Fibroblast of lung (primary cell): ENCODE measurements at regions not wholly inside any gene's neighbourhood (a gene's known extent, or its start where the extent isn't known, plus 50 kb on each side); places are given as distances from the start of the nearest gene placed in this dataset.

Experiments
- CTCF ChIP-seq, 2 donors: IDR thresholded peaks in 1 of 2; conservative IDR thresholded peaks in 1 of 2; 1 replicate in 1 of 2; 2 replicates in 1 of 2; pipeline ENCODE4 v1.5.1; 2011 to 2012; ENCODE audit warnings: low read length in 2 of 2, control low read depth in 1 of 2, inconsistent platforms in 1 of 2, low read depth in 1 of 2, mild to moderate bottlenecking in 1 of 2
- EZH2 ChIP-seq: IDR thresholded peaks from 2 replicates; pipeline ENCODE4 v1.5.1; 2012; ENCODE audit warnings: low read length, control low read depth, mild to moderate bottlenecking; ENCODE audit errors: missing control alignments

- TF ChIP-seq CTCF (conservative IDR thresholded peaks at IDR 0.05 in 1 of 2, IDR thresholded peaks at IDR 0.05 in 1 of 2; ENCODE audit: low read depth in 1 of 2, low read length in 2 of 2) (no peak), EZH2 (no peak)
Measured at GRCh38 chr3:492586-493316, 296.2 kb downstream of the CHL1 start.
